ELF-1 (cell line): ENCODE measurements at regions not wholly inside any gene's neighbourhood (a gene's known extent, or its start where the extent isn't known, plus 50 kb on each side); places are given as distances from the start of the nearest gene placed in this dataset.
"Not testable (repeated sequence)": the region's sequence is repeated elsewhere in the genome, so short reads cannot be mapped to it uniquely, and the experiment has no call there.

Experiments
- DNase-seq: peaks from one replicate; pipeline ENCODE4 v3.0.0-alpha.2; 2016; ENCODE audit warnings: low read depth, low spot score

DNA sequence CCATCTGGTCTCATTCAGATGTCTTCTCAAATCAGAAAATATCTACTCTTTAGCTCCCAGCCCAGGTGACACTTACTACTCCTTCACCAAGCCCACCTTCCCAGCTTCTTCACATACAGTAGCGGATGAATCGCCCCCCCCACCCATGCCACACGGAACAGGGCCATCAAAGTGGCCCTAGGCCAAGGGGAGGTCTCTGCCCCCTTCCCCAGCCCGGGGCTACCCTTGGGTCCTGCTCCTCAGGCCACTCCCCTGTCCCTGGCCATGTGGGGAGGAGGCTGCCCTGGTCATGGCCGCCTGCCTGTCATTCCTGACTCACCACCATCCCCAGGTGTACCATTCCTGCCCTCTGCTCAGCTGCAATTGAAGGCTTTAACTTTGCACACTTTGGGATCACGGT lies 142.8 kb downstream of the NECTIN1 start:
- no peak for DNase-seq

DNA sequence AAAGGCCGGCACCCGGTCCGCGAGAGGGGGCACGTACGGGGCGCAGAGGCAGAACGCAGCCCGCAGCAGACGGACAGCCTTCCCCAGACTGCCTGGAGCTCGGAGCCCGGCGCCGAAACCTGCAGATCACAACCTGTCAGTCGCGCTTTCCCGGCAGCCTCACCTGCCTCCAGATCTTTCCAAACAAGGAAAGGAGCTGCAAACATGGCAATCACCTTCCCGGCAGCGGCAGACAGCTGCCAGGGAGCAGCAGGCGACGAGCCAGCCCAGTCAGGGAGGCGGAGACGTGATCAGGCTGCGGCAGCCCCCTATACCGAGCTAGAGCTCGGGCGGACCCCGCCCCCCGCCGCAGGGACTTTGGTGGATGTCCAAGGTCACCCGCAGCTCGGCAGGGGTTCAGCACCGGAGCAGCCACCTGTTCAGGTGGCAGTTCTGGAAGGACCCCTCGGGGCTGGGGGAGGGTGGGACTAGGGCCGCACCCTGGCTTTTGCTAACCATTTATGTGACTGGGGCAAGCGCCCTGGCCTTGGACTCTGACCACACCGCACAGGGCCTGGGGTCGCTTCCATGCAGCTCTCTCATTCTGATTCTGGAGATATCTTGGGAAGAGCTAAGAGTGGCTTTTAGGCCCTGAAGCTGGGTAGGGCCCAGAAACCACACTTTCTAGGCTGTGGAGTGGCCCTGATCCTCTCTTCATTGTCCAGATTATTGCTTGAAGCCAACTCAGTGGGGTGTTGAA lies 143.8 kb downstream of the NECTIN1 start:
- peak; percentile 80 for DNase-seq

DNA sequence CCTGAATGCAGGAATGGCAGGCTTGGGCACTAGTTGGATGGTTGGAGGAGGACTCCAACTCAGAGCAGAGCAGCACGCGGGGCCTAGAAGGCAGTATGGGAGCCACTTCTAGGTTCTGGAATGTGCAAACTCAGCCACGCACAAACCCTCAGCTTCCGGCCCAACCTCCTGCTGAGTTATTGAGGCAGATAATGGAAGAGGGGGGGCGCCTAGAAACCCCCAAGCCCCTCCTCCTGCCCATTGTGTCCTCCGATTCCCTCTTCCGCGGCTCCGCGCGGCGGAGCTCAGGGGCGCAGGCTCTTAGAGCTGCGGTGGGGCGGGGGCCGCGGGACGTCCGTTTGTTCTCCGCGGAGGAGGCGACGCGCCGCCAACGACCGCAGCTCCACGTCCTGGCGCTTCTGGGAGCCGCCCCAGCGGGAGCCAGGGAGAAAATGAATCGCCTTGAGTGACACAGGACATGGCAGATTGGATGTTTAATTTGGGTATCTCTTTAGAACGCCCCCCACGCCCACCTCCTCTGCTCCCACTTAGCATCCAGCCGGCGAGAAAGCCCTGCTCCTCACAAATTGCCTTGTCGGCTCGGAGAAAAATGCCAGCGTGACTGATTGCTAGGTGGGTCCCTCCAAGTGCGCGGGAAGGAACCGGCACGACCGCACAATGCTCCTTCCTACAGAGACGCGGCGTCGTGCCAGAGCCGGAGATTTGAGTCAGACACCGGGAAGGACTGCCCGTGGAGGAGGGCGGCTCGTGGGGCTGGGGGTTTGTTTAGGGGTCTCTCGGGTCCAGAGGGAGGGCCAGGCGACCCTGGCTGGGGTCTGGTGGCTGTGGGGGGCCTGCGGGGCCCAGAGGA lies 144.6 kb downstream of the NECTIN1 start:
- DNase-seq, result peak; percentile 93

DNA sequence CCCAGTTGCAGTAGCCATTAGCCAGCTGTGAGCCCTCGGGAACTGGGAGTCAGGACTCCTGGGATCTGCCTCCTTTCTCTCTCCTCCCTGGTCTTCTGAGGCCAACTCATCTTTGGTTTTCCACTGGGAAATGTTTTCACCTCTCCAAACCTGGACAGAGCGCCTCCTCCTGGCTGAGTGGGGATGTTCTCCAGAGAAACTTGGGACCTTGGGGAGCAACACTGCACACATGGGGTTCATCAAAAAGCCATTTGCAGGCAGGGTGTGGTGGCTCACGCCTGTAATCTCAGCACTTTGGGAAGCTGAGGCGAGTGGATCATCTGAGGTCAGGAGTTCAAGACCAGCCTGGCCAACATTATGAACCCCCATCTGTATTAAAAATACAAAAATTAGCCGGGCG lies 145.4 kb downstream of the NECTIN1 start:
- no peak for DNase-seq

DNA sequence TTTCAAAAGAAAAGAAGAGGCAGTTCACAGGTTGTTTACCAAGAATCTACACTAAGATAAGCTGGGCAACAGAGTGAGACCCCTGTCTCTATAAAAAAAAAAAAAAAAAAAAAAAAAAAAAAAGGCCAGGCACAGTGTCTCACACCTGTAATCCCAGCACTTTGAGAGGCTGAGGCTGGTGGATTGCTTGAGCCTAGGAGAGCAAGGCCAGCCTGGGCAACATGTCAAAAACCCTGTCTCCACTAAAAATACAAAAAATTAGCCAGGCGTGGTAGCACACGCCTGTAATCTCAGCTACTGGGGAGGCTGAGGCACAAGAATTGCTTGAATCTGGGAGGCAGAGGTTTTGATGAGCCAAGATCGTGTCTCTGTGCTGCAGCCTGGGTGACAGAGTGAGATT lies 147.6 kb downstream of the NECTIN1 start:
- DNase-seq, result not testable (repeated sequence)

DNA sequence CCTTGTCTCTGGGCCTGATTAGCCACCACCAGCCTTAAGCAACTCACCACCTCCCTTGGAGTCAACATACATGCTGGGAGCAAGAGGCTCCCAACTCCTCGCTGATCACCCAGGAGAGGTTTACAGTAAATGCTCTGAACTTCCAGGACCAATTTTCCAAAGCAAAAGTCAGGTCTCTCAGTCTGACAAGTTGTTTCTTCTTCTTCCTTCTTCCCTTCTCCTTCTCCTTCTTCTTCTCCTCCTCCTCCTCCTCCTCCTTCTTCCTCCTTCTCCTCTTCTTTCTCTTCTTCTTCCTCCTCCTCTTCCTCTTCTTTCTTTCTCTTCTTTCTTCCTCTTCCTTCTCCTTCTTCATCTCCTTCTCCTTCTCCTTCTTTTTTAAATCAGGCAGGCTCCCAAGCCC lies 148.2 kb downstream of the NECTIN1 start:
- DNase-seq, result no peak

DNA sequence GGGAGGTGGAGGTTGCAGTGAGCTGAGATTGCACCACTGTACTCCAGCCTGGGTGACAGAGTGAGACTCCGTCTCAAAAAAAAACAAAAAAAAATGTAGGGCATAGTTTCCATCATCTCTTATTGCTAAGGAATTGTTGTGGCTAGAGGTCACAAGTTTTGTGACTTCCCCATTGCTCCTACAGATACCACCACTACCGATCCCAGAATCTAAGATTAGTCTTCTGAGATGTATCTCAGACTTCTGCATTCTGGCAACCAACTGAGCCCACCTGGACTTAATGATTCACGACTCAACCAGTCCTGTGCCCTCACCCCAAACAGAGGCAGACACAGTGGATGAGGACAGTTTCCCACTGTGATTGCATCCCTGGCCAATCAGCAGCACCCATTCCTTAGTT lies 148.9 kb downstream of the NECTIN1 start:
- no peak for DNase-seq

DNA sequence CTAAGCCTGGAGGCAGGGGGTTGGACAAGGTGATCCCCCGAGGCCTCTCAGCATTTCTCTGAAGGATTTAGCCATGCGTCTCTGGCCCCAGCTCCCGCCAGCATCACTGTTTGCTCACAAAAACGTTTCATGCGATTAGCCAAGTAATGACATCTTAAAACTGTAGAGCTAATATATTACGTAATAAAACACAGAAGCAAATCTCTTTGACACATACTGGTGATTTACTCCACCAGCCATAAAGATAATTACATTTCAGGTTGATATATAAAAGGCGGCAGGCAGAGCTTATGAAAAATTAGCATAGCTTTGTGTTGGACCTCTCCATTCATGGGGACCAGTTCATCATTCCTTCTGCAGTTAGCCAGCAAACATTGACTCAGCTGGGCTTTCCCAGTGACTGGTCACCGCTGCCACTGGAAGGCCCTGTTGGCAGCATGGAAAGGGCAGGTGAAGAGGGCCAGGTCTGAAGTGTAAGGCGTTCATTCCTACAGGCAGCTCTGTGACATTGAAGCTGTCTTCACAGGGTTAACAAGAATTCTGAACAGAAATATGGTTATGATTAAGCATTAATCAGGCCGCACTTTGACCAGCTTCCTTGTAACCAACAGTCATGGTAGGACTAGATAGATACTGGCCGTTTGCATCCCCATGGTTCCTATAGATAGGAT lies 150.3 kb downstream of the NECTIN1 start:
- no peak for DNase-seq

DNA sequence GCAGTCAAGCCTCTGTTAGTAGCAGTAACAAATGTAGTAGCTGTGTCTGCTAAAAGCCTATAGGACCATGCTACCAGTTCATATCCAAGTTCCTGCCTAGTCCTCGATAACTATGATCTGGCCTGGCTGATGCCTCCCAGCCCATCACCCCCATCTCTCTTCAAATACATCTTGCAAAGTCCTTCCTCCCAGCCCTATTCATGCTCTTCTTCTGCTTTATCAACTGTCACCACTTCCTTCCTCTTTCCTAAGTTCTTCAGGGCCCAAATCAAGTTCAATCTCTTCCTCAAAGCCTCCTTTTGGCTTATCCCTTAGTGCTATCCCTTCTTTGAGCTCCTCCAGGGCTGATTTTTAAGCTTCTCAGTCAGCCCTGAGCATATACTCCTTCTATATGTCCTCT lies 150.9 kb upstream of the THY1 start:
- DNase-seq, result no peak

DNA sequence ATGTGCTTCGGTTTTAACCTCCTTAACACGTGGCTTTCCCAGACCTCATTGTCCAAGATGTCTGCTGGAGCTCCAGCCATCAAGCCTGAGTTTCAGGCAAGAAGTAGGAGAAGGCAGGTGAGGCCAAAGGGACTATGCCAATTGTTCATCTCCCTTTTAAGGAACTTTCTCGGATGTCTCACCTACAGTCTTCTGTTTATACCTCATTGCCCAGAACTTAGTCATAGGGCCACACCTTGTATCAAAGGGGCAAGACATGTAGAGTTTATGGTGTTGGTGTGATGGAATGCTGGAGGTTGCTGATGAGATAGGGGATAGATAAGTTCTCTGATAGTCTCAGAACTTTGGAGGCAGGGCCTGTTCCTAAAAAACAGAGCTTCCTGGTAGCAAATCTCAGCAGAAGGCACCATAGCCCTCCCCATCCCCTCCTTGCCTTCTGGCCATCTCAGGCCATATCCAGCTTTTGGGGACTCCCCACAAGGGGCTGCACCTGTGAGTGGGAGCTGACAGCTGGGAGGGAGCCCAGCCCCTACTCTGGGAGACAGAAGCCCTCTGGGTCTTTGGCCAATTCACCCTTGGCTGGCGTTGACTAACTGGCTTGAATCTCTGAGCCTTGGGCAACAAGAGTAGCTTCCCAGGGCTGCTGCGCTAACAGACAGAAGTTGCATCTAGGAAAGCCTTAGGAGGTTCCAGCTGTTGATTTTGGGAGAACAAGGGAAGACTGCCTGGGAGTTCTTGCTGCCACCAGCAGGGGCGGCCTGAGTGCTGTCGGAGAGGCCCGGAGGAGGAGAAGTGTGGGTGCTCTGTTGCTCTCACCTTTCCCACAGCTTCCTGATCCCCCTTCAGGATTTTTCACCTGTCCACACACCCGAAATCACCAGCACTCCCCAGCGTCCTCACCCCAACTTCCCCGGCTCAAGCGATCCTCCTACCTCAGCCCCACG lies 149.8 kb upstream of the THY1 start:
- DNase-seq, result peak; percentile 44

DNA sequence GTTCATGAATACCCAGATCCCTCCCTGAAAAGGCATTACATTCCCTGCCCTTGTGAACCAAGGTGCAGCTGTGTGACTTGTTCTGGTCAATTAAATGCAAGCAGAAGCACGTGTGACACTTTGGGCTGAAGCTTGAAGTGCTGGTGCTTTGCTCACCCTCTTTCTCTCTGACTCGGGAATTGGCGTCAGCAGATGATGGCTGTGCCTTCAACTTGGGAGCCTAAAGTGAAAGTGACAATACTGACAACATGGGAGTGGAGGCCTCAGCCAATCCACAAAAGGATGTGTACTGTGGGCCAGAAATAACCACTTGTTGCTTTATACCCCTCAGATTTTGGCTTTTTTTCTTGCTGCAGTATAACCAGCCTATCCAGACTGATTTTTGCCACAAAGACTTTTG lies 148.3 kb upstream of the THY1 start:
- DNase-seq, result no peak

DNA sequence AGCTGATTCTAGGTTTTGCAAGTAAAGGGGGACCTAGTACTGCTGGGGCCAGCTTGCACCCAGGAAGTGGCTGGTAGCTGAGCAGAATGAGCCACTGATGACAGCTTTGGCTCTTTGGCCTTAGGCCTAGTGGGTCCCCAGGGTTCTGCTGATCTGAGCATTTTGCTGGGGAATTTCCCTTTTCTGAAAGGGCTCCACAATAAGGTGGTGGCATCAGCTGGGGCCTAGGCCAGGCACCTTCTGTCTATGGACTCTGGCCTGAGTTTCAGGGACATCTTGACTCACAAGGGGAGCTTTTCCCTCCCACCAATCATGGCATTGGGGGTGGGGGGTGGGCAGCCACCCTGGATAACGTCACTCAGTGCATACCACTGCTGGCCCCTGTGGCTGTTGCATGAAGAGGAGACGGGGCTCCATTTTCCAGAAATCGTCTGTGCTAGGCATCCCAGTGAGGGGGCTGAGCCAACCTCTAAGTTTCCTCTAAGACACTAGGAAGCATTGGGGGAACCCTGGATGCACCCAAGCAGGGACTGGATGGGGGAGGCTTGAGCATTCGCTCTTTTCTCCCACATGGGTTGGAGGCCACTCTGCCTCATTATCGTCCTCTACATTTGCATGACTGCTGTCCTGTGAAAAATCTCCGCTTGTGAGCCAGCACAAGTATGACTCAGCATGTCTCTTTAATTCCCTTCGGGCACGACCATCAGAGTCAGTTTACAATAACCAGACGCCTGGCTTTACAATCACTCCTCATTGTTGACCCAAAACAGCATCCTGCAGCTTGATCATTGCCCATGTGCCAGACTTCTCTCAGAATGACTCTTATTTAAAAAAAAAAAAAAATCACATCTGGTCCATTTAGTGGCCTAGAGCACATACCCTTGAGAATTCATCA lies 145.0 kb upstream of the THY1 start:
- DNase-seq, result peak; percentile 86

DNA sequence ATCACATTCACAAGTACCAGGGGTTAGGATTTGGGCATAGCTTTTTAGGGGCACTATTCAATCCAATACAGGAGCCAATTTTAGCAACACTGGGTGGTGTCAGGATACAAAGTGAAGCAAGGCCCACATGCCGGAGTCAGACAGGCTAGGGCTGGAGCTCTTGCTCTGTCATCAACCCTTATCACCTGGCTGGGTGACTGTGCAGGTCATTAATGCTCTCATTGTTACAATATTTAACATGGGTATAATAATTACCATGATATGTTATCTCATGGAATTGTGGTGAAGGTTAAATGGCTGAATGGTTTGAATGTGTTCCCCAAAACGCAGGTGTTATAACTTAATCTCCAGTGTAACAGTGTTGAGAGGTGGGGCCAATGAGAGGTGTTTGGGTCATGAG lies 143.3 kb upstream of the THY1 start:
- no peak for DNase-seq

DNA sequence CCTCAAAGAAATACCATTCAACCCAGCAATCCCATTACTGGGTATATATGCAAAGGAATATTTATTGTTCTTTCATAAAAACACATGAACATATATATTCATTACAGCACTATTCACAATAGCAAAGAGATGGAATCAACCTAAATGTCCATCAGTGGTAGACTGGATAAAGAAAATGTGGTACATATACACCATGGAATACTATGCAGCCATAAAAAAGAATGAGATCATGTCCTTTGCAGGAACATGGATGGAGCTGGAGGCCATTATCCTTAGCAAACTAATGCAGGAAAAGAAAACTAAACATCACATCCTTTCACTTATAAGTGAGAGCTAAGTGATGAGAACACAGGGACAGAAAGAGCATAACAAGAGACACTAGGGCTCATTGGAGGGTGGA lies 142.7 kb upstream of the THY1 start:
- not testable (repeated sequence) for DNase-seq

DNA sequence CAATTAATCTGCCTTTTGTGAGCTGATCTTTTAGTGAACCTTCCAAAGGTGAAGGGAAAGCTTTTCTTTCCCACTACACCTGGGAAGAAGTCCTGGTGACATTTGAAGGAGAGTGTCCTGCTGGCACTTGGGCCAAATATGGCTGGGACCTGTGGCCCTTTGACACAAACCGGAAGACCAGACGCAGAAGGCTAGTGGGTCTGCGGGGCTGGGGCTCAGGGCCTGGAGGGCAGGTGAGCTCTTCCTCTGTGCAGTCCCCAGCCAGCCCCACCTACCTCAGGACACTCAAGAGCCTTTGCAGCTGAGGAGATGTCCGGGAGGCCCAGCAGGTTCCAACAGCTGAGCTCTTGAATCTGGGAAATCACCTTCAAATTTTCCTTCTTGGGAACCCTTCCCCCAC lies 138.0 kb upstream of the THY1 start:
- no peak for DNase-seq

DNA sequence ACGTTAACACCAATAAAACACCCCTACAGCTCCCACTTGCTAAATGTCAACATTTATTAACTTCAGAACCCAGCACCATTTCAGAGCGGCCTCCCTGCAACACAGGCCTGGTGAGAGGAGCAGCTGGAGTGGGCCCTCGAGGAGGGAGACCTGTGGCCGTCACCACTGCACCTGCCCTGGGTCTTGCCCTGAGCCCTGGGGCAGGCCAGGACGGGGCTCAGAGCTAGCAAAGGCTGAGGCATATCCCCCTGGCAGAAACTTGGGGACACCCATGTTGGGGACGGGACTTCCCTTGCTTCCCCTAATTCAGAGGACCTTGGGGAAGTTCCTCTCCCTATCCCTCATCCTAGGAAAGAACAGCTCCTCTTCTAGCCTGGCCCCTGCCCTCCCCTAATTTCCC lies 137.3 kb upstream of the THY1 start:
- DNase-seq, result no peak

DNA sequence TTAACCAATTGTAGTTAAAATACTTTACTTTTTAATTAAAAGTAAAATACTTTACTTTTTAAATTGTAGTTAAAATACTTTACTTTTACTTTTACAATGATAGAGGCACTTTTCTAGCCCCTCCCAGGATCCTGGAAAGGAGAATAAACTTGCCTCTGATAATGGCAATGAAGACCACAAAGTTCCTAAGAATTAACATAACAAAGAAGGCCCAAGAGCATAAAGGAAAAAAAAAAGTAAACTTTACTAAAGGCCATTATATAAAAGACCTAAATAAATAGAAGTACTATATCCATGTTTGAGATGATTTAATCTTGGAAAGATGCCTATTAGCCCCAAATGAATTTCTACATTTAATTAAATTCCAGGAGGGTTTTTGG lies 129.1 kb upstream of the THY1 start:
- no peak for DNase-seq

DNA sequence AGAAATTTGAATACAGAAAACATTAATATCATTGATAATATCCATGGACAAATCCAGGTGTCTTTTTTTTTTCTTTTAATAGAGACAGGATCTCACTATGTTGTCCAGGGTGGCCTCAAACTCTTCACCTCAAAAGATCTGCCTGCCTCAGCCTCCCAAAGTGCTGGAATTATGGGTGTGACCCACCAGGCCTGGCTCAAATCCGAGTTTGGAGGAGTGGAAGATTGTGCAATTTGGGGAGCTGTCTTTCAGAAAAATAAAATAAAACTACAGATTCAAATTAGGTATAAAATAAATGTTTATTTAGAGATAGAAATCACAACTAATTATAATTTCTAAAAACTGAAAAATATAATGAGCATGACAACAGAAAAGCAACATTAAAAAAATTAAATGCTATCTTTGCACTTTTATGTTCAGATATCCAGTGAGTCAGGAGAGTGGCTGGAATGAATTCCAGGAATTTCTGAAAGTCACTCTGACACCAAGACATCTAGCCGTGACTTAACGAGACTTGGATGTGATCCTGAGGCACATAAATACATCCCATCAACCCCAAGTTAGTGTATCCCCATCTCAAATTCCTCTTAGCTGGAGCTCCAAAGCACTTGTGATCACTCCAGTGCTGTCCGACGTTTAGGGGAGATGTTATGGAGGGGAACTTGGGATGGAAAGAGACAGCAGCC lies 128.6 kb upstream of the THY1 start:
- DNase-seq, result no peak

DNA sequence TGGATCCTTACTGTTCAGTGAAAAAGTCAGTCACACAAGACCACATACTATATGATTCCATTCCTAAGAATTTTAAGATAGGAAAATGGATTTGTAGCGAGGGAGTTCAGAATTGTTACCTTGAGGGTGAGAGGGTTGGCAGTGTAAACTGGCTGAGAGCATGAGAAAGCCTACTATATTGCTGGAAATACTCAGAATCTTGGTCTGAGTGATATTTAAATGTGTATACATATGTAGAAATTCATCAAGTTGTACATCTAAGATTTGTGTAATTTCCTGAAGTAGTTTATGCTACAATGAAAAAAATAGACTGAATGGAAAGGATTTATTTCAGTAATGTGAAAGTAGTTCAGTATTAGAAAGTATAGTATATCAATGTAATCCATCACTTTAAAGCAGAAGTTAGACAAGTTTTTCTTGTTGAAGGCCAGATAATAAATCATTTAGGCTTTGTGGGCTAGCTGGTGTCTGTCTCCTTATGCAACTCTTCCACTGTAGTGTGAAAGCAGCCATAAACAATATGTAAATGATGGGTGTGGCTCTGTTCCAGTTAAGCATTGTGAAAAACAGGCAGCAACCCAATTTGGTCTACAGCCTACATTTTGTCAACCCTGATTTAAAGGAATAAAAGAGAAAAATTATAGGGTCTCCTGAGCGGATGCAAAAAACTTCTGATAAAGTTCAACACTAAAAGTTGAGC lies 127.2 kb upstream of the THY1 start:
- no peak for DNase-seq
